Body of pancreas (tissue), 4 donors: ENCODE measurements at regions not wholly inside any gene's neighbourhood (a gene's known extent, or its start where the extent isn't known, plus 50 kb on each side); places are given as distances from the start of the nearest gene placed in this dataset.

Source experiments
- ATAC-seq: fragments of 150-250 bp; one replicate; pipeline ENCODE4 v1.9.1; 2016
- DNase-seq, 4 donors: peaks; one replicate each; pipeline ENCODE4 v3.0.0-alpha.2; 2019
- H3K27ac ChIP-seq, 4 donors: fragments of 200-600 bp; sonication (generic); 1 replicate in 3 of 4; 2 replicates in 1 of 4; pipeline versions ENCODE4 v1.5.1 to v1.6.1; 2016 to 2019; ENCODE audit warnings: mild to moderate bottlenecking in 1 of 4, mixed read lengths in 1 of 4, moderate library complexity in 1 of 4
- H3K27me3 ChIP-seq, 2 donors: fragments of 200-600 bp; sonication (generic); one replicate each; pipeline ENCODE4 v1.6.0; 2016; ENCODE audit warnings: mild to moderate bottlenecking in 1 of 2
- H3K36me3 ChIP-seq, 2 donors: fragments of 200-600 bp; sonication (generic); replicated peaks in 1 of 2; 2 replicates each; pipeline ENCODE4 v1.5.1; 2016; ENCODE audit warnings: low read depth in 2 of 2; ENCODE audit not compliant: insufficient read depth in 1 of 2
- H3K4me1 ChIP-seq: fragments of 200-600 bp; sonication (generic); one replicate; pipeline ENCODE4 v1.6.0; 2016
- H3K4me3 ChIP-seq, 2 donors: fragments of 200-600 bp; sonication (generic); 1 replicate in 1 of 2; 2 replicates in 1 of 2; pipeline ENCODE4 v1.5.1; 2016 to 2019
- H3K9me3 ChIP-seq, 3 donors: fragments of 200-600 bp; sonication (generic); 1 replicate in 2 of 3; 2 replicates in 1 of 3; pipeline ENCODE4 v1.5.1; 2016
- POLR2A ChIP-seq, 3 donors: fragments of 450-650 bp; IDR thresholded peaks; one replicate each; pipeline ENCODE4 v1.6.1; 2016; ENCODE audit warnings: antibody characterized with exemption in 3 of 3, mild to moderate bottlenecking in 2 of 3
- WGBS, 2 donors: methylation state at CpG; one replicate each; pipeline ENCODE4 v1.1.5; 2017; 5-methylcytosine and 5-hydroxymethylcytosine counted together
- intact Hi-C: fragments of 100-400 bp; cut with DNase I; formaldehyde crosslinking; loops from one replicate; pipeline ENCODE4 v1.15.1; 2023
- TF ChIP-seq, protein P1 (sequence below), 7 experiments: fragments of 450-650 bp in 4 of 7; fragments of 200-600 bp in 3 of 7; sonication (generic) in 3 of 7; IDR thresholded peaks; one replicate each; pipeline ENCODE4 v1.5.1; 2016 to 2019; ENCODE audit warnings: antibody characterized with exemption in 7 of 7

- TF ChIP-seq, protein P1, sequence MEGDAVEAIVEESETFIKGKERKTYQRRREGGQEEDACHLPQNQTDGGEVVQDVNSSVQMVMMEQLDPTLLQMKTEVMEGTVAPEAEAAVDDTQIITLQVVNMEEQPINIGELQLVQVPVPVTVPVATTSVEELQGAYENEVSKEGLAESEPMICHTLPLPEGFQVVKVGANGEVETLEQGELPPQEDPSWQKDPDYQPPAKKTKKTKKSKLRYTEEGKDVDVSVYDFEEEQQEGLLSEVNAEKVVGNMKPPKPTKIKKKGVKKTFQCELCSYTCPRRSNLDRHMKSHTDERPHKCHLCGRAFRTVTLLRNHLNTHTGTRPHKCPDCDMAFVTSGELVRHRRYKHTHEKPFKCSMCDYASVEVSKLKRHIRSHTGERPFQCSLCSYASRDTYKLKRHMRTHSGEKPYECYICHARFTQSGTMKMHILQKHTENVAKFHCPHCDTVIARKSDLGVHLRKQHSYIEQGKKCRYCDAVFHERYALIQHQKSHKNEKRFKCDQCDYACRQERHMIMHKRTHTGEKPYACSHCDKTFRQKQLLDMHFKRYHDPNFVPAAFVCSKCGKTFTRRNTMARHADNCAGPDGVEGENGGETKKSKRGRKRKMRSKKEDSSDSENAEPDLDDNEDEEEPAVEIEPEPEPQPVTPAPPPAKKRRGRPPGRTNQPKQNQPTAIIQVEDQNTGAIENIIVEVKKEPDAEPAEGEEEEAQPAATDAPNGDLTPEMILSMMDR (IDR thresholded peaks at IDR 0.05) = no peak
- no peak for TF ChIP-seq POLR2A (IDR thresholded peaks at IDR 0.05)
- Histone ChIP-seq H3K9me3 (no peaks in the 10 kb centered on the region), H3K4me3 (no peak overlapping the region), H3K27me3 (no peaks in the 10 kb centered on the region), H3K27ac (no peak overlapping the region), H3K36me3 (no peaks in the 10 kb centered on the region), H3K4me1 (no peaks in the 10 kb centered on the region)
- intact Hi-C loops = no loop called here
- no peak for ATAC-seq
- DNase-seq = no peak
- 48 to 59% methylated on average over 3 of the region's 3 CpGs for WGBS, 2 donors
These were observed 89.8 kb upstream of the RTL6 start for GRCh38 chr22:44587737-44588310.

GRCh38 chr22:44586999-44587736 lies 89.1 kb upstream of the RTL6 start:
- H3K27me3 ChIP-seq = no peaks in the 10 kb centered on the region
- DNase-seq (peak in 3 of 4 donors; percentile 34 to 50 (median 44)), ATAC-seq (no peak)

DNA sequence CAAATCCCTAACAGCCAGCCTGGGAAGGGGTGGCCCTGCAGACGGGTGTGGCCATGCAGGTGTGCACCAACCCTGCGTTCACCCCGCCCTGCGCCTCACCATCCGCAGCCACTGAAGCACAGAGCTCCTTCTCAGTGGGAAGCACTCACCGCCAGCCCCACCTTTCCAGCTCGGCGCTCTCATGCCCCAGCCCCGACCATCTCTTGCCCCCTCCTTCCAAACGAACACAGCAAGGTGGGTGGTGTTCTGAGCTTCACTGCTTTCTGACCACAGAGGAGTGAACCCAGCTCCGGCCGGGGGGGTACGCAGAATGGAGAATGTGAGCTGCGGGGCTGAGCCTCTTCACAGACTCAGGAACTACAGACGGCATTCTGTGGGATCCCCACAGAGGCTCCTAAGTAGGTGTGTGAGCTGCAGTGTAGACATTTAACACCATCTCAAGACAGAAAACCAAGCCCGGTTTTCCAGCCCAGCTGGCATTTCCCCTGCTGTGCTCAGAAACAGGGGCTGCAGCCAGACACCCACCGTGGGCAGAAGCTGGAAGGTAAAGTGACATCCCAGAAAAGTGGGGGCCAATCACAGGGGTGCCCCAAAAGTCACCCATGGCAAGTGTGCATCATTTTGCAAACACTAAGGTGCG lies 88.4 kb upstream of the RTL6 start:
- H3K27me3 ChIP-seq = no peaks in the 10 kb centered on the region
- intact Hi-C loops = no loop called here
- H3K27ac ChIP-seq = peak overlapping the region in 2 of 4 donors; percentile 3 to 23
- H3K9me3 ChIP-seq = no peaks in the 10 kb centered on the region
- WGBS, 2 donors = 26 to 27% methylated on average over 5 to 18 of the region's 18 CpGs
- peak in 2 of 4 donors; percentile 25 to 26 for DNase-seq
- peak in 1 of 3 donors; percentile 30 for TF ChIP-seq POLR2A (IDR thresholded peaks at IDR 0.05)
- TF ChIP-seq, protein P1 (IDR thresholded peaks at IDR 0.05) = no peak
- H3K4me3 ChIP-seq = no peak overlapping the region
- ATAC-seq = peak; percentile 27
- no peaks in the 10 kb centered on the region for H3K36me3 ChIP-seq
- H3K4me1 ChIP-seq = no peaks in the 10 kb centered on the region

More at GRCh38 chr22:44586999-44587736, 89.1 kb upstream of the RTL6 start:
- H3K9me3 ChIP-seq = no peaks in the 10 kb centered on the region
- intact Hi-C loops = no loop called here
- H3K36me3 ChIP-seq = no peaks in the 10 kb centered on the region
- no peaks in the 10 kb centered on the region for H3K4me1 ChIP-seq
- peak overlapping the region in 2 of 4 donors; percentile 3 to 23 for H3K27ac ChIP-seq
- no peak for TF ChIP-seq POLR2A (IDR thresholded peaks at IDR 0.05)
- TF ChIP-seq, protein P1 (IDR thresholded peaks at IDR 0.05) = no peak
- WGBS, 2 donors = 26 to 29% methylated on average over 24 of the region's 24 CpGs
- no peak overlapping the region for H3K4me3 ChIP-seq

DNA sequence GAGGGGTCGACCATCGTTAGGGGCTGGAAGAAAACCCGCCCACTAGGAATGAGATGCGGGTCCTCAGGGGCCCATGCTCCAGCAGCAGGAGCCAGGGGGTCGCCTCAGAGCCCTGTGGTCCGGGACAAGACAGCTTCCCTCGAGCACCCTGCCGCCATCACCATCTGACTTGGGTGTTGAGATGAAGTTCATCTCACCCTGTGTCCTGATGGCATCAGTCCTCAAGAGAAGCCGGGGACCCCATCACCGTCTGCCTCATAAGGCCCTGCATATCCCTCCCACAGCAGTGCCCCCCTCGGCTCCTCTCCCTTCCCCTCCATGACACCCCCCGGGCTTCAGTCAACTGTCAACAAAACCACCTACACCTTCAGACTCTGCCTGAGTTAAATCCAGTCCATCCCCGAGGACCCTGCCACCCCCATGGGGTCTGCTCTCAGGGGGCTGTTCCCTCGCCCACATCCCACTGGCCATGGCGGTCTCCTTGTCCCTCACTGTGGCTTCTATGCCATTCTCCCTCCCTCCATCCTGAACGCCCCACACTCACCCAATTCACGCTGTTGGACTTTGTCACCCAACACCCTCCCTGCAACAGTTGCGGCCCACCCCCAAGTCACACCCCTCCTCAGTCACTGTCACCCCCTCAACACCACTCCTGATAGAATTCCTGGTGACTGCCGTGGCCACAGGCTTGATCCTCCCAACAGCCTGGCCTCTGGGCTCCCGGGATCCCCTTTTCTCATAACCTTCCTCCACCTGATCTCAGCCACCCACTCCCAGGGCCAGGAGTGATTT lies 87.7 kb upstream of the RTL6 start:
- H3K27me3 ChIP-seq = no peaks in the 10 kb centered on the region
- WGBS, 2 donors = 66 to 68% methylated on average over 19 to 20 of the region's 20 CpGs
- ATAC-seq (no peak), DNase-seq (peak in 1 of 4 donors; percentile 4)
- no peak for TF ChIP-seq POLR2A (IDR thresholded peaks at IDR 0.05)
- TF ChIP-seq, protein P1 (IDR thresholded peaks at IDR 0.05) = no peak
- no peaks in the 10 kb centered on the region for H3K9me3 ChIP-seq
- H3K36me3 ChIP-seq = no peaks in the 10 kb centered on the region
- H3K4me1 ChIP-seq = no peaks in the 10 kb centered on the region
- H3K4me3 ChIP-seq = no peak overlapping the region
- H3K27ac ChIP-seq = no peak overlapping the region
- intact Hi-C loops = no loop called here
